NCI-H446 treated with DMSO at 0.1 percent for 48 hours (cell line): ENCODE measurements at regions not wholly inside any gene's neighbourhood (a gene's known extent, or its start where the extent isn't known, plus 50 kb on each side); places are given as distances from the start of the nearest gene placed in this dataset.

Experiments
- DNase-seq: peaks from one replicate; lab custom pipeline; 2025; lab: John Stamatoyannopoulos, UW

DNA sequence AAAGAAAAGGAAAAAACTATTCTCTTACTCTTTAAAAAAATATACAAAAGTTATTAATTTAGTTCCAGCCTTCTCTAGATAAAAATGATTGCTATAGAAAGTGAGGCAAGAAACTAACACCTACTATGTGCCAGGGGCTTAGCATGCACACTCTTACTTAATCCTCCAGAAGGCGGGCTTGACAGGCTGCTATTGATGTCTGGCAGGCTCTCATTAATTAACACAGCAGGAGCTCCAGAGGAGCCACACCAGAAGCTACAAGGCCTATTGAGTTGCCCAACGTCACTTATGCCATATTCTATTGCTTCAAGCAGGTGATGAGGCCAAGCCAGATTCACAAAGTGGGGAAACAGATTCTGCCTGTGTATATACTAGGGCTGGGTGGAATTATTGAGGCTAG, 54.6 kb upstream of the CLINT1 start:
- DNase-seq: peak; percentile 7

DNA sequence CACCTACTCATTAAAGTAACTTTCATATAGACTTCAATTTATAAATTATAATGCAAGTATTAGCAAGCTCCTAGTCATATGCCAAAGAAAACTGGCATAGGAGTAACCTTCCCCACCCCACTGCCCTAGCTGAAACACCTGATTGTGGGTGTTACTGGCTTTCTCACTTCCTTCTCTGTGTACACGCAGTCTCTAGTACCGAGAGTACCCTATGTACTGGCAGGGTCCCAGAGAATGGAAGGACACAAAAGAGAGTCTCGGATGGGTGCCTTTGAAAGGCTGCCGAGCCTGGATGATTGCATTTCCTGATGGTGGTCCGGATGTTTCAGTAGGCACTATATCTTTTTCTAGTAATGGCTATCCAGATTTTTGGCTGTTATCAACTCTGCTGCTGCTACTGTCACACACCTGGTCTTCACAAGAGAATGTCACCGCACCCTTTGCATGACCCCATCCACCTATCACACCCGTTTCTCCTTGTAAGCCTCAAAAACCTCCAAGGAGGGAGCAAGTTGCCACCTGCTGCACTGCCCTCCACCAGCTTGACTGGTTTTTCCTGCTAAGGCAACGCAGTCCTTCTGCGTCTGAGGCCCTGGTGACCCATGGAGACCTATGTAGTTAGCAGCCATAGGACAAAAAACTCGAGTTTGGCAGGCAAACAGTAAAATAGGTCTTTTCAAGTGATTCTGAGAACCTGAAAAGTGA, 53.8 kb upstream of the CLINT1 start:
- DNase-seq: no peak

DNA sequence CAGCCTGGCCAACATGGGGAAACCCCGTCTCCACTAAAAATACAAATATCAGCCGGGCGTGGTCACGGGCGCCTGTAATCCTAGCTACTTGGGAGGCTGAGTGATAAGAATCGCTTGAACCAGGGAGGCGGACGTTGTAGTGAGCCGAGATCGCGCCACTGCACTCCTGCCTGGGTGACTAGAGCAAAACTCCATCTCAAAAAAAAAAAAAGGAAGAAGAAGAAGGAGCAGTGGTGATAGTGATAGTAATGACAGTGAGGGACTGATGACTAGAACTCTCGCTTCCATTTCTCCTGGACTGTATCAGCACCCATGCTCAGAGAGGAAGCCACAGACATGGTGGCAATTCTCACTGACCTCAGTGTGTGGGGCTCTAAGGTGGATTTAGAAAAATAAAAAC, 52.6 kb upstream of the CLINT1 start:
- no peak for DNase-seq
